GM23338 (cell line): ENCODE measurements at regions not wholly inside any gene's neighbourhood (a gene's known extent, or its start where the extent isn't known, plus 50 kb on each side); places are given as distances from the start of the nearest gene placed in this dataset.

Source experiments
- CREB1 ChIP-seq: fragments of 250-450 bp; sonication (Bioruptor Pico); IDR thresholded peaks from 2 replicates; pipeline ENCODE4 v1.5.0; 2020; ENCODE audit warnings: low read depth, mild to moderate bottlenecking, moderate library complexity
- EZH2 ChIP-seq: fragments of 200-600 bp; sonication (generic); IDR thresholded peaks from one replicate; pipeline ENCODE4 v1.8.0; 2017; ENCODE audit warnings: antibody characterized with exemption, mild to moderate bottlenecking, low read depth; ENCODE audit not compliant: unreplicated experiment
- EZH2phosphoT487 ChIP-seq: fragments of 200-600 bp; sonication (generic); IDR thresholded peaks from one replicate; pipeline ENCODE4 v1.8.1; 2018; ENCODE audit warnings: antibody characterized with exemption; ENCODE audit not compliant: unreplicated experiment
- JUNB ChIP-seq: IDR thresholded peaks from one replicate; pipeline ENCODE4 v1.6.1; 2016; ENCODE audit warnings: antibody characterized with exemption; ENCODE audit not compliant: unreplicated experiment
- POLR2AphosphoS5 ChIP-seq: IDR thresholded peaks from 2 replicates; pipeline ENCODE4 v1.6.1; 2016; ENCODE audit warnings: antibody characterized with exemption, low read depth
- STAT1 ChIP-seq: IDR thresholded peaks from one replicate; pipeline ENCODE4 v1.6.1; 2016; ENCODE audit warnings: antibody characterized with exemption; ENCODE audit not compliant: unreplicated experiment
- ZNF114 ChIP-seq: fragments of 250-450 bp; sonication (Bioruptor Pico); IDR thresholded peaks from 2 replicates; pipeline ENCODE4 v1.5.0; 2020; ENCODE audit warnings: mild to moderate bottlenecking, moderate library complexity
- TF ChIP-seq, protein P1 (sequence below), 2 experiments: fragments of 200-600 bp in 1 of 2; sonication (generic) in 1 of 2; conservative IDR thresholded peaks; 2 replicates each; pipeline versions ENCODE4 v1.5.1 to v1.6.1; 2016 to 2017; ENCODE audit warnings: antibody characterized with exemption in 2 of 2, low read depth in 2 of 2, mild to moderate bottlenecking in 2 of 2, moderate library complexity in 1 of 2
- TF ChIP-seq, protein P2 (sequence below): IDR thresholded peaks from one replicate; pipeline ENCODE4 v1.6.1; 2018; ENCODE audit warnings: antibody characterized with exemption; ENCODE audit not compliant: unreplicated experiment

DNA sequence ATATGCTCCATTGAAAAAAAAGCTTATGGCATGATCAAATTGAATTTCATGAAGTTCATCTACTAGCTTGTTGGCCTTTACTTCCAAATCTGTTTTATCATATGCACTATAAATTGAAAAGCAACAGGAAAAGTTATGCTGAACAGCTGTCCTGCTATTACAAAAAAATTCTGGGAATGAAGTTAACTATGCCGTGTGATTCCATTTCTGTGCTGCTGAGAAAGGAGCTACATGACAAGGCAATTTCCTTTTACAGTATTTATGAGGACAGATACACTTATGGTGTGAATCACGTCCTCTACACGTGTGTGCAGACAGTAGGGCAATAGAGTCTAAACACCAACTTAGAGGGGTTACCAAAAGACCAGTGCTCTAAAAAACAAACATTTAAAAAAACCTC is 426.5 kb upstream of the AKR1E2 start:
- TF ChIP-seq, protein P1, sequence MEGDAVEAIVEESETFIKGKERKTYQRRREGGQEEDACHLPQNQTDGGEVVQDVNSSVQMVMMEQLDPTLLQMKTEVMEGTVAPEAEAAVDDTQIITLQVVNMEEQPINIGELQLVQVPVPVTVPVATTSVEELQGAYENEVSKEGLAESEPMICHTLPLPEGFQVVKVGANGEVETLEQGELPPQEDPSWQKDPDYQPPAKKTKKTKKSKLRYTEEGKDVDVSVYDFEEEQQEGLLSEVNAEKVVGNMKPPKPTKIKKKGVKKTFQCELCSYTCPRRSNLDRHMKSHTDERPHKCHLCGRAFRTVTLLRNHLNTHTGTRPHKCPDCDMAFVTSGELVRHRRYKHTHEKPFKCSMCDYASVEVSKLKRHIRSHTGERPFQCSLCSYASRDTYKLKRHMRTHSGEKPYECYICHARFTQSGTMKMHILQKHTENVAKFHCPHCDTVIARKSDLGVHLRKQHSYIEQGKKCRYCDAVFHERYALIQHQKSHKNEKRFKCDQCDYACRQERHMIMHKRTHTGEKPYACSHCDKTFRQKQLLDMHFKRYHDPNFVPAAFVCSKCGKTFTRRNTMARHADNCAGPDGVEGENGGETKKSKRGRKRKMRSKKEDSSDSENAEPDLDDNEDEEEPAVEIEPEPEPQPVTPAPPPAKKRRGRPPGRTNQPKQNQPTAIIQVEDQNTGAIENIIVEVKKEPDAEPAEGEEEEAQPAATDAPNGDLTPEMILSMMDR (conservative IDR thresholded peaks at IDR 0.05; ENCODE audit: low read depth in 2 of 2) = no peak
- TF ChIP-seq JUNB (no peak), EZH2phosphoT487 (no peak), EZH2 (no peak), POLR2AphosphoS5 (no peak), STAT1 (no peak), CREB1 (CRISPR knock-in tag) (no peak), ZNF114 (no peak)
- TF ChIP-seq, protein P2, sequence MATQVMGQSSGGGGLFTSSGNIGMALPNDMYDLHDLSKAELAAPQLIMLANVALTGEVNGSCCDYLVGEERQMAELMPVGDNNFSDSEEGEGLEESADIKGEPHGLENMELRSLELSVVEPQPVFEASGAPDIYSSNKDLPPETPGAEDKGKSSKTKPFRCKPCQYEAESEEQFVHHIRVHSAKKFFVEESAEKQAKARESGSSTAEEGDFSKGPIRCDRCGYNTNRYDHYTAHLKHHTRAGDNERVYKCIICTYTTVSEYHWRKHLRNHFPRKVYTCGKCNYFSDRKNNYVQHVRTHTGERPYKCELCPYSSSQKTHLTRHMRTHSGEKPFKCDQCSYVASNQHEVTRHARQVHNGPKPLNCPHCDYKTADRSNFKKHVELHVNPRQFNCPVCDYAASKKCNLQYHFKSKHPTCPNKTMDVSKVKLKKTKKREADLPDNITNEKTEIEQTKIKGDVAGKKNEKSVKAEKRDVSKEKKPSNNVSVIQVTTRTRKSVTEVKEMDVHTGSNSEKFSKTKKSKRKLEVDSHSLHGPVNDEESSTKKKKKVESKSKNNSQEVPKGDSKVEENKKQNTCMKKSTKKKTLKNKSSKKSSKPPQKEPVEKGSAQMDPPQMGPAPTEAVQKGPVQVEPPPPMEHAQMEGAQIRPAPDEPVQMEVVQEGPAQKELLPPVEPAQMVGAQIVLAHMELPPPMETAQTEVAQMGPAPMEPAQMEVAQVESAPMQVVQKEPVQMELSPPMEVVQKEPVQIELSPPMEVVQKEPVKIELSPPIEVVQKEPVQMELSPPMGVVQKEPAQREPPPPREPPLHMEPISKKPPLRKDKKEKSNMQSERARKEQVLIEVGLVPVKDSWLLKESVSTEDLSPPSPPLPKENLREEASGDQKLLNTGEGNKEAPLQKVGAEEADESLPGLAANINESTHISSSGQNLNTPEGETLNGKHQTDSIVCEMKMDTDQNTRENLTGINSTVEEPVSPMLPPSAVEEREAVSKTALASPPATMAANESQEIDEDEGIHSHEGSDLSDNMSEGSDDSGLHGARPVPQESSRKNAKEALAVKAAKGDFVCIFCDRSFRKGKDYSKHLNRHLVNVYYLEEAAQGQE = no peak
